BLaER1 treated with 17β-estradiol and CSF1 and Interleukin-3, amounts not matched to agents 10 nM and 100 nM (cell line): ENCODE measurements at regions not wholly inside any gene's neighbourhood (a gene's known extent, or its start where the extent isn't known, plus 50 kb on each side); places are given as distances from the start of the nearest gene placed in this dataset.

Source experiments
- H3K27ac ChIP-seq, 11 experiments: shearing (Covaris generic); formaldehyde crosslinking; 2 replicates each; pipeline ENCODE4 v1.8.1; 2022
- H3K27me3 ChIP-seq, 11 experiments: shearing (Covaris generic); formaldehyde crosslinking; 2 replicates each; pipeline ENCODE4 v1.8.1; 2022
- H3K36me3 ChIP-seq, 11 experiments: shearing (Covaris generic); formaldehyde crosslinking; 2 replicates each; pipeline ENCODE4 v1.8.1; 2022
- H3K4me1 ChIP-seq, 10 experiments: shearing (Covaris generic); formaldehyde crosslinking; 2 replicates each; pipeline ENCODE4 v1.8.1; 2022
- H3K4me2 ChIP-seq, 11 experiments: shearing (Covaris generic); formaldehyde crosslinking; 2 replicates each; pipeline ENCODE4 v1.8.1; 2022
- H3K4me3 ChIP-seq, 10 experiments: shearing (Covaris generic); formaldehyde crosslinking; 2 replicates each; pipeline ENCODE4 v1.8.1; 2022
- H3K9ac ChIP-seq, 11 experiments: shearing (Covaris generic); formaldehyde crosslinking; 2 replicates each; pipeline ENCODE4 v1.8.1; 2022
- H3K9me3 ChIP-seq, 11 experiments: shearing (Covaris generic); formaldehyde crosslinking; replicated peaks in 1 of 11; 2 replicates each; pipeline ENCODE4 v1.8.1; 2022
- H4K20me1 ChIP-seq, 11 experiments: shearing (Covaris generic); formaldehyde crosslinking; 2 replicates each; pipeline ENCODE4 v1.8.1; 2022
- Cebpa-rat ChIP-seq, 11 experiments: shearing (Covaris generic); IDR thresholded peaks; 2 replicates each; pipeline ENCODE4 v1.8.1; 2022

DNA sequence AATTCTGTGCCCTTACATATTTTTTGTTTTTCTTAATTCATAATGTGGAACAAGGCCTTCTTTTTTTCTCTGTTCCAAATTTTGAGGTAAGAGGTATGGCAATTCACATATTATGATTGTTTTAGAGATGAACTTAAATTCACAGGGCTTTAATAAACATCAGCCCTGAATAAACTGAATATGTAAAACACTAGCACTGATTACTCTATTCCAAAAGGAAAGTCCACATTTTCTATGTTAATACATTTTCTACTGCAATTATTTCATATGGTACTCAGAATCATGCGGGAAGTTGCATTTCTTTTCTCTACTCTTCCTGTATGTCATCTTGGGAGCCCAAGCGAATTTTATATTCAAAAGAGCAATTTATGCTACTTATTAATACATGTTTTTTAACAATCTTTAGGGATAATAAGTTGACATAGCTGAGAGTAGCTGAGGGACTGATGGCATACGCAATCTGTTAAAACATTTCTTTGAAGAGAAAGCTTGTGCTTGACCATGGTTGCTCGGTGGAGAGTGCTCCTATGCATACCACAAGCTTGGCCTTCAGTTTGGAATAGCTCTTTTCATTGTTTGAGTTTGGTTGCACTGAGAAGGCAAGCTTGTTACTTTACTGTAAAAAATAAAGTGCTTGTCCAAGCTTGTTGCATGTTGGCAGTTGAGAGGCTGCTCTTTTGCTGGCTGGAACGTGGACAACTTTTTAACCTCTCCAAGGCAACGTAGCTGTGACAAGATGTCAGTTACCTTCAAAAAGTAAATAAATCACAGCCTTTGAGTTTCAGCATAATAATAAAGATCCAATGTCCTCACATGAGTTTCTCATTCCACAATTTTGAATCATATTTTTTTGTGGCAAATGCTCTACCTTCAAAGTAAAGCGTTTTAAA lies 196.3 kb upstream of the SPRY1 start:
- Histone ChIP-seq H3K27me3 (no peaks in the 10 kb centered on the region), H3K4me3 (no peak overlapping the region), H3K36me3 (no peaks in the 10 kb centered on the region), H3K9ac (no peak overlapping the region), H3K9me3 (no peaks in the 10 kb centered on the region), H3K27ac (no peak overlapping the region), H4K20me1 (no peaks in the 10 kb centered on the region), H3K4me2 (no peak overlapping the region), H3K4me1 (no peaks in the 10 kb centered on the region)
- no peak for TF ChIP-seq Cebpa-rat (IDR thresholded peaks at IDR 0.05)

DNA sequence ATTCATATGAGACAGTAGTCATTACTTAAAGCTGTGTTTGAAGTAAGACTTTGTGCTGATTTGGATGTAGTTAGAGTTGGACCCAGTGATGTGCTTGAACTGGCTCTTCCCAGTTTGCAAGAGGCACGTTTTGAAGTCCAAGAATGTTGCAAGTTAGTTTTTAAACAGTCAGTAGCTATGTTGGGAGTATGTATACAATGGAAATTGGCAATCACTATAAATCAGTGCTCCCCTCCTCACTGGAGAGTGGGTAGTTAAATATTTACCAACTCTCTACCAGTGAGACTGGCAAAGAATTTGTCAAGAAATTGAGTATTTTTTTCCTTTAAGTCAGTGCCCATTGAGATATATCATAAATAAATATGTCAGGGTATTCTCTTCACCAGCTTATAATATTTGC lies 191.9 kb upstream of the SPRY1 start:
- TF ChIP-seq Cebpa-rat (IDR thresholded peaks at IDR 0.05), result no peak
- no peaks in the 10 kb centered on the region for H3K27me3 ChIP-seq
- no peaks in the 10 kb centered on the region for H3K4me1 ChIP-seq
- H3K27ac ChIP-seq, result no peak overlapping the region
- H3K4me2 ChIP-seq, result no peak overlapping the region
- H3K9ac ChIP-seq, result no peak overlapping the region
- H3K36me3 ChIP-seq, result no peaks in the 10 kb centered on the region
- no peaks in the 10 kb centered on the region for H3K9me3 ChIP-seq
- H4K20me1 ChIP-seq, result no peaks in the 10 kb centered on the region
- H3K4me3 ChIP-seq, result no peak overlapping the region

DNA sequence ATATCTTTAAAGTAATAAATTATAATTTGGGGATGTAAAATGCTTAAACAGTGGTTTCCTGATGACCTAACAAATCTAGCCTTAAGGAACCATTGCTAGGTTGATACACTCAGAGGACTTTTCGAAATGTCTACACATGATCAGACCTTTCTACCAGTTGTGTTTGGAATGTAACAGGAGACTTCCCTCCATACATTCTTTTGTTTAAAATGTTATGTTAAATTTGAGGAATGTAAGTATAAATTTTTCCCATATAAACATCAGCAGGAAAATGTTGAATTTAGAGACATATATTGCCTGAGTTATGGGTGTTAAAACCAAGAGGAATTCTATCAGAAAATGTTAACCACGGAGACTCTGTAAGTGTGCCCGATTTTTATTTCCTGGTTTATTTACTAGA lies 190.6 kb upstream of the SPRY1 start:
- no peak for TF ChIP-seq Cebpa-rat (IDR thresholded peaks at IDR 0.05)
- no peak overlapping the region for H3K4me3 ChIP-seq
- H3K9ac ChIP-seq, result no peak overlapping the region
- H3K27ac ChIP-seq, result no peak overlapping the region
- no peak overlapping the region for H3K4me2 ChIP-seq
- no peaks in the 10 kb centered on the region for H3K36me3 ChIP-seq
- no peaks in the 10 kb centered on the region for H3K27me3 ChIP-seq
- H4K20me1 ChIP-seq, result no peaks in the 10 kb centered on the region
- H3K4me1 ChIP-seq, result no peaks in the 10 kb centered on the region
- H3K9me3 ChIP-seq, result no peaks in the 10 kb centered on the region

DNA sequence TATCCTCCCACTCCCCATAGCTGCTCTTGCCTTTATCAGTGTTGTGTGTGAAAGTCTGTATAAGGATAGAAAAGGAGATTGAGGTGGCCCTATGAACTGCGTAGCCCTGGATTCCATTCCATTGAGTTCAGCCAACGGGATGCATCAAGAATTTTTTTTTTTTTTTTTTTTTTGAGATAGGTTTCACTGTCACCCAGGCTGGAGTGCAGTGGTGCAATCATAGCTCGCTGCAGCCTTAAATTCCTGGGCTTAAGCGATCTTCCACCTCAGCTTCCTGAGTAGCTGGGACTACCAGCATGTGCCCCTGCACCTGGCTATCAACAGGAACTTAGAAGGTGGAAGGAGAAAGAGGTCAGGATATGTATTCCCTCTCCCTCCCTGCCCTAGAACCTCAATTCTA lies 187.2 kb upstream of the SPRY1 start:
- H4K20me1 ChIP-seq, result no peaks in the 10 kb centered on the region
- H3K4me3 ChIP-seq, result no peak overlapping the region
- no peaks in the 10 kb centered on the region for H3K36me3 ChIP-seq
- H3K9me3 ChIP-seq, result no peaks in the 10 kb centered on the region
- no peaks in the 10 kb centered on the region for H3K4me1 ChIP-seq
- H3K27me3 ChIP-seq, result no peaks in the 10 kb centered on the region
- H3K9ac ChIP-seq, result no peak overlapping the region
- H3K27ac ChIP-seq, result no peak overlapping the region
- no peak overlapping the region for H3K4me2 ChIP-seq
- TF ChIP-seq Cebpa-rat (IDR thresholded peaks at IDR 0.05), result no peak

DNA sequence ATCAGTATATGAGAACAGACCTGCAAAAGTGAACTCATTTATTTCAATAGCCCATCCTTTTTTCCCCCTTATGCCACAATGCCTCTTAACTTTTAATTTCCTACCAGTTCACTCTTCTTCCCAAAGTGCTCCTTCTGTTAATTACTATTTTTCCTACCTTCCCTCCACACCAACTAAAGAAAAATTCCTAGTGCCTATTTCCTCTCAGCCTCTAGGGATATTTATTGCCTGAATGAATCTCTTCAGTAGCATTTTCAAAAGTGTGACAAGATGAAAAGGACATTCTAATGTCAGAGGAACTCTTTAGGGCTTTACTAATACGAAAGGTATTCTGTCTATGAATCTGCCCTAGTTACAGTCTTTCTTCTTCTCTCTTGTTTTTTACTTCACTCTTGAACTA lies 181.1 kb upstream of the SPRY1 start:
- Histone ChIP-seq H3K4me1 (no peaks in the 10 kb centered on the region), H3K9me3 (no peaks in the 10 kb centered on the region), H4K20me1 (no peaks in the 10 kb centered on the region), H3K9ac (no peak overlapping the region), H3K4me2 (no peak overlapping the region), H3K4me3 (no peak overlapping the region), H3K27ac (no peak overlapping the region), H3K27me3 (no peaks in the 10 kb centered on the region), H3K36me3 (no peaks in the 10 kb centered on the region)
- no peak for TF ChIP-seq Cebpa-rat (IDR thresholded peaks at IDR 0.05)

DNA sequence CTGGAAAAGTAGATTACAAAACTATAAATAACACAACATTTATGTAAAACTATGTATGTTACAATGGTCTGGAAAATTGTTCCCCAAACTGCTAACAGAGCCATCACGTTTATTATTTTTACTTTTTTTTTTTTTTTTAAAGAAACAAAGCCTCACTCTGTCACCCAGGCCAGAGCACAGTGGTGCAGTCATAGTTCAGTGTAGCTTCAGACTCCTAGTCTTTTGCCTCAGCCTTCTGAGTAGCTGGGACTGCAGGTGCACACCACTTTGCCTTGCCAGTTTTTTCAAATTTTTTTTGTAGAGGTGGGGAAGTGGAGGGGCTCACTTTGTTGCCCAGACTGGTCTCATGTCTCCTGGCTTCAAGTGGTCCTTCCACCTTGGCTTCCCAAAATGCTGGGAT lies 180.1 kb upstream of the SPRY1 start:
- H4K20me1 ChIP-seq, result no peaks in the 10 kb centered on the region
- H3K9ac ChIP-seq, result no peak overlapping the region
- H3K4me3 ChIP-seq, result no peak overlapping the region
- no peak for TF ChIP-seq Cebpa-rat (IDR thresholded peaks at IDR 0.05)
- no peaks in the 10 kb centered on the region for H3K36me3 ChIP-seq
- no peaks in the 10 kb centered on the region for H3K9me3 ChIP-seq
- no peaks in the 10 kb centered on the region for H3K27me3 ChIP-seq
- no peak overlapping the region for H3K4me2 ChIP-seq
- no peak overlapping the region for H3K27ac ChIP-seq
- H3K4me1 ChIP-seq, result no peaks in the 10 kb centered on the region

DNA sequence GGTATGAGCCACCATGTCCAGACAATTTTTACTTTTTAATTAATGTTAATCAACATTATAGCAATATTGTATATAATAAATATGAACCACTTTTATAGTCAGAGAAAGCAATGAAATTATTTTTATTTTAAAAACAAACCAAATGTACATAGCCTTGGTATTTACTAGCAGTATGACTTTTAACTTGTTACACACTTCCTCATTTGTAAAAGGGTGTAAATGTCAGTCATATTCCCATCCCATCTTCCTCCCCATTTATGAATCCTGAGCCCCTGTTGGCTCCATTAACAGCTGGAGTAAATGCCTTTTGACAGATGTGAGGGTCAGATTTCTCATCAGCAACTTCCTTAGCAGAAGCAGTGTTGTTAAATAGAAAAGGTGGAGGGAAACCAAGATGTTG lies 179.6 kb upstream of the SPRY1 start:
- no peak overlapping the region for H3K27ac ChIP-seq
- H3K9me3 ChIP-seq, result no peaks in the 10 kb centered on the region
- no peaks in the 10 kb centered on the region for H4K20me1 ChIP-seq
- no peak overlapping the region for H3K9ac ChIP-seq
- H3K4me2 ChIP-seq, result no peak overlapping the region
- no peak overlapping the region for H3K4me3 ChIP-seq
- no peaks in the 10 kb centered on the region for H3K27me3 ChIP-seq
- H3K4me1 ChIP-seq, result no peaks in the 10 kb centered on the region
- no peaks in the 10 kb centered on the region for H3K36me3 ChIP-seq
- no peak for TF ChIP-seq Cebpa-rat (IDR thresholded peaks at IDR 0.05)

DNA sequence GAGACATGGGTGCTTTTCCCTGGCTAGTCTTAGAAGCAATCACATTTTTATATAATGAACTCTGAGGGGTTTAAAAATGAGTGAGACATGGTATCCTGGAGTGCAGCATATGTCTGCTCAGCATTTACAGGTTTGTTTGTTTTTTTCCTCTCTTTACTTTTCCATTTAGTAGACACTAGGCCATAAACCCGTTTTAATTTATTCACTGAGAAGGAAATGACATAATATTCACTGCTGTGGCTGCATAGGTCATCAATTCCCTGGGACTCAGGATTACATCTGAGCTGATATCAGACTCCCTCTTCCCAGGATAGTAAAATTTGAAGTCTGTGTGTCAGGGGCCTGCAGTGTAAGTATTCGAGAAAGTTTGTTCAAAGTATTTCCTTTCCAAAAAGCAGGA lies 178.9 kb upstream of the SPRY1 start:
- no peak overlapping the region for H3K9ac ChIP-seq
- no peaks in the 10 kb centered on the region for H3K27me3 ChIP-seq
- no peak for TF ChIP-seq Cebpa-rat (IDR thresholded peaks at IDR 0.05)
- no peaks in the 10 kb centered on the region for H3K4me1 ChIP-seq
- H3K4me3 ChIP-seq, result no peak overlapping the region
- no peaks in the 10 kb centered on the region for H3K9me3 ChIP-seq
- no peaks in the 10 kb centered on the region for H4K20me1 ChIP-seq
- H3K36me3 ChIP-seq, result no peaks in the 10 kb centered on the region
- H3K27ac ChIP-seq, result no peak overlapping the region
- H3K4me2 ChIP-seq, result no peak overlapping the region

DNA sequence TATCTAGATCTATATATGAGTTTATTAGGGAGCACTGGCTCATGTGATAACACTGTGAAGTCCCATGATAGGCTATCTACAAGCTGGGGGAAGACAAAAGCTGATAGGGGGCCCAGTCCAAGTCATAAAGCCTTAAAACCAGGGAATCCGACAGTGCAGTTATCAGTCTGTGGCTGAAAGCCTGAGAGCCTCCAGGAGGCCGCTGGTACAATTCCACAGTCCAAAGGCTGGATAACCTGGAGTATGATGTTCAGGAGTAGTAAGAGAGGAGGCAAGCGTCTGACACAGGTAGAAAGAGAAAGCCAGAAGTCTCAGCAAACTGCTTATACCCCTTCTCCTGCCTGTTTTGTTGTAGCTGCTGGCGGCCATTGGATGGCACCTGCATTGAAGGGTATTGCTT lies 177.6 kb upstream of the SPRY1 start:
- Histone ChIP-seq H3K36me3 (peaks cover 0 to 5% (median 0%) of the 10 kb centered on the region in 11 experiments; a peak in 3 of 22 replicates), H3K9me3 (peaks cover 0 to 9% (median 0%) of the 10 kb centered on the region in 11 experiments; a peak in 4 of 22 replicates), H3K9ac (no peak overlapping the region), H3K4me2 (no peak overlapping the region), H3K4me3 (no peak overlapping the region), H3K27me3 (no peaks in the 10 kb centered on the region), H3K4me1 (no peaks in the 10 kb centered on the region), H3K27ac (no peak overlapping the region), H4K20me1 (no peaks in the 10 kb centered on the region)
- no peak for TF ChIP-seq Cebpa-rat (IDR thresholded peaks at IDR 0.05)

DNA sequence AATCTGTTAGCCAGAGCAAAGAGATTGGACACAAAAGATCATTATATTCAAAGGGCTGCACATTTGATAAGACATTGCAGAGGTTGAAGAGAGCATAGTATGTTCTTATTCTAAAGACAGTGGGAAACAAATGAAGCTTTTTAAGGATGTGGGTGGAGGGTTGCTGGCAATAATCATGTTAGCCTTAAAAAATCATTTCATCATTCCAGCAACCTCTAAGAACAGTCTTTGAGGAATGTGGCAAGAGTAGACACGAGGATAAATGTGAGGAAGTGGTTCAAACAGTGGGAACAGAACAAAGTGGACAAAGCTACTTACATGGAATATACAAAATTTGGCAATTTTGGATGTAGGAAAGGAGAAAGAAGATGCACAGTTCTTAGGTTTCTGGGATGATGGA lies 167.3 kb upstream of the SPRY1 start:
- no peaks in the 10 kb centered on the region for H4K20me1 ChIP-seq
- TF ChIP-seq Cebpa-rat (IDR thresholded peaks at IDR 0.05), result no peak
- no peak overlapping the region for H3K9ac ChIP-seq
- no peaks in the 10 kb centered on the region for H3K36me3 ChIP-seq
- peaks cover 0 to 37% (median 0%) of the 10 kb centered on the region in 10 experiments; a peak in 7 of 20 replicates for H3K4me1 ChIP-seq
- H3K27me3 ChIP-seq, result no peaks in the 10 kb centered on the region
- no peaks in the 10 kb centered on the region for H3K9me3 ChIP-seq
- H3K4me3 ChIP-seq, result no peak overlapping the region
- H3K4me2 ChIP-seq, result no peak overlapping the region
- H3K27ac ChIP-seq, result no peak overlapping the region
